Stimulated activated CD8-positive, alpha-beta memory T cell treated with anti-CD3 and anti-CD28 coated beads, Interleukin-2, amount 100 ng/mL, for 48 hours (primary cell): ENCODE measurements at regions not wholly inside any gene's neighbourhood (a gene's known extent, or its start where the extent isn't known, plus 50 kb on each side); places are given as distances from the start of the nearest gene placed in this dataset.

Experiments
- DNase-seq, 2 donors: peaks; one replicate each; pipeline ENCODE4 v3.0.0-alpha.2; 2020; ENCODE audit warnings: low read depth in 2 of 2

DNA sequence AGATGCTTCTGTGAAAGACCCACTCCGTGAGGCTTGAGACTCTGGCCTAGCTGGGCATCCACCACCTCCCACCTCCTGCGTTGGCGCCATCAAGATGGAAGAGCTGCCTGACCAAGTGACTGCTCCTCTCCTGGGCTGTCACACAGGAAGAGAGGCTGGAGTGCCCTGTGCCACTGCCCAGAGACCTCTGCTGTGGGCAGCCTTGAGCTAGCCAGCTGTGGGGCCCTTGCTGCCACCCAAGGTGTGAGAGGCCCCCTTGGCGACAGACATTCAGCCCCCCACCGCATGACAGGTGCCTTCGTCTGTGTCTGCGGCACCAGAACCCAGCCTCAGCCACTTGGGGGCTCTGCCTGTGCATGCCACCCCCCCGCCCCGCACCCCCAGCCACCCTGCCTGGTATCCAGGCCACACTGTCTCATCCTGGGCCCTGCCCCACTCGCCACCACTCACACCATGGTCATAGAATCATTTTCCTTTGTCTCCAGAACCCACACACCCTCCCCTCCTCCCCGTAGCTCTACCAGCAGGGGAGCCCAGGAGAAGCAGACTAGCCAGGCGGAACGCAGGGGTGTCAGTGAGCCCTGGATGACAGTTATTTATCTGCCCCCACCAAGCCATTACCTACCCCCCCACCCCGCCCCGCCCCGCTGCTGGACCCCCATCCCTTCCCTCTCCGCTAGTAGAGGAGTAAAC is 120.9 kb upstream of the LHX1 start:
- DNase-seq, result no peak

DNA sequence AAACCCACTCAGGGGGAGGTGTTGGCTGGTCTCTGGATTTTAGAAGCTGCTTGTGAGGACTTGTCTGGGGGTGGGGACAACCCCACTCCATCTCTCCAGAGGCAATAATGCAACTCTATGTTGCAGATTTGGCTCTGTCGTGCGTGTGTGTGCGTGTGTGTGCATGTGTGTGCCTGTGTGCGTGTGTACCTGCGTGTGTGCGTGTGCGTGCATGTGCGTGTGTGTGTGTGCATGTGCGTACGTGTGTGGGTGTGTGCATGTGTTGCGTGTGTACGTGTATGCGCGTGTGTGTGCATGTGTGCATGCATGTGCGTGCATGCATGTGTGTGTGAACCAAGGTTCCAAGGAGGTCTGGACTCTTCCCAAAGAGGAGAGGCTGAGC is 120.4 kb upstream of the LHX1 start:
- no peak for DNase-seq

DNA sequence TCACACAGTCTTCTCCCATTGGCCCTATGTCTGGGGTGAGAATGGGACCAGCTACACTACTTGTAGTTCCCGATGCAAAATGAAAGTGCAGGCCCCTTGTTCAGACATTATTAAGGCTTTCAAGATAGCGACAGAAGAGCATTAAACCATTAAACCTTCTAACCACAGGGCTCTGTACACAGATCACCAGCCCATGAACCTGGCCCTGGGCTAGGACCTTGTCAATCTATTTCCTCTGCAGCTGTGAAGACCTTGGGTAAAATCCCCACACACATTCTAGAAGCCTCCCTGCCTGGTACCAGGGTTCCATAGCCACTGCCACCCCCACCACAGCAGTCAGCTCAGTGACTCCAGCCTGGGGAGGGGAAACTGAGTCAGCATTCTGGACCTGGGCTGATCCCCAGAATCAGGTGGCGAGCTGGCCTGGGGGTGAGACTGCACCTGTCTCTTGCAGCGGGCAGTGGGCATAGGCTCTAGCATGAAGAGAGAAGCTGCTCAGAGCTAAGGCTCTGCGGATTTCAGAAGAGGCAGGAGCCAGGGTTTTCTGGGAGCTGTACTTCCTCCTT is 119.7 kb upstream of the LHX1 start:
- no peak for DNase-seq

DNA sequence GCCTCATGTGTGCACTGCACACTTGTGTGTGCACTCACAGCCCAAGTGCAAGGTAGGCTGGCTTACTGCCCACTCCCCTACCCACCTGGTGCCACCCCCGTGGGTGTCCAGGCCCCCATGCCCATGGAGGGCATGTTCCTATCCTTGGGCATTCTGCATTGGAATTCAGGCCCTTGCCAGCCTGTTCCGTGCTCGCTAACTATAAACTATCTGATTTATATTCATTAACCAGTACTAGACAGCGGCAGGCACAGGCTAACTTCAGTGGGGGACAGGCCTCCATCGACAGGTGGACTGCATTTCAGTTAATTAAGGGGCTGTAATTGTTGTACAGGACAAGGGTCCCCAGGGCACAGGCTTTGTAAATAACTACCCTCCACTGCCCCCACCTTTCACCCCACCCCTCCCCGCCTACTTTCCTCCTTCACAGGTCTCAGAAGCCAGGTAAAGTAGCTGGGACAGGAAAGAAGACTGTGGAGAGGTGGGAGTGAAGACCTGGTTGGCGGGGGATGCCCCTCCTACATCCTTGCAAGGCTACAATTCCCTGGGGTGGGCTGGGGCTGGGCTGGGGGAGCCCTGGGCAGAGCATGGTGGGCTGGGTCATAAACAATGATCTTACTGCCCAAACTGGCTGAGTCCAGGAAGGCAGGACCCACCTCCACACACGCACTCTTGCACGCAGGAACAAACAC is 119.0 kb upstream of the LHX1 start:
- DNase-seq, result no peak

DNA sequence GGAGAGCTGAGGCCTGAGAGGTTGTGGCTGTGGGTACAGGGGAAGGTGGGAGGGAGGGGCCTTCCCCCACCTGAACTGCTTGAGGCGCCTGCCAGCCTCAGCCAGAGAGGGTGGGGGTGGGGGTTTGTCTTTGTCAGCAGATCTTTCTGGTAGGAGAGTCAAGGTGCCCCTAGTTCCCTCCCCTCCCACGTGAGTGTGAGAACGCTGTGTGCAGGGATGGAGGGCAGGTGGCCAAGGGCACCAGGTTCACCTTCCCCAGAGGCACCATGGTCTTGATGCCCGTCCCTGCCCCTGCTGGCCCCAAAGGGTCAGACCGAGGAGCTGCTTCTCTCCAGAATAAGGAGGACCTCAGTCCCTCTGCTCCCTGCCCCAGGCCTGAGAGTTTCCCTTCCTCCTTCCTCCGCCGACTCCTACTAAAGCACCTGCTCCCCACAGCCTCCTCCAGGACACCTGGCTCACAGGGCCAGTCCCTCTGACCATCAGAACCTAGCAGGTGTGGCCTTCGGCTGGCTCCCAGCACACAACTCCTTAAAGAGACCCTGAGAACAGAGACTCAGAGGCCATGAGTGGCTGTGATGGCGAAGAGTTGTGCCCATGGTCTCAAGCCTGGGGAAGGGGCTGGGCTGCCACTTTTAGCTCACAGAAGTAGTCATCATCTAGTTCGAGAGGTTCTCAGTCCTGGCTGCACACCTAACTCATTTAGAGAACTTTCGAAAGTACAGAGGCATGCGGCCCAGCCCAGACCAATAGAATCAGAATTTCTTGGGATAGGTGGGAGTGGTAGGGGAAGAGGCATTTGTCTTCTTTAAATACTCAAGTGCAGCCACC is 113.2 kb upstream of the LHX1 start:
- DNase-seq, result no peak

DNA sequence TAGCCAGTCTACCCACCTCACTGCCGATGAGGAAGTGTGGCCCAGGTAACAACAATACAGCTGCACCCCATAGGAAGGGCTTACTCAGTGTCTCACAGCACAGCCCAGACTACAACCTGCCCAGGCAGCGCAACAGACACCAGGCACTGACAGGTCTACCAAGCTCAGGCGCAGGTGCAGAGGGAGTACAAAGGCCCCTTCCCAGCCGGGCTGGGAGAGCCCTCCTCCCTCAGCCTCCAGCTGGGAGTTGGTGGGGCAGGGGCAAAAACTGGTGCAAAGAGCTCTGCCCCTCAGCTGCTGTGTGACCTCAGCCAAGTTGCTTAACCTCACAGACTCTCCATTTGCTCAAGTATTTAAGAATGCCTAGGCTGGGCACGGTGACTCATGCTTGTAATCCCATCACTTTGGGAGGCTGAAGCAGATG is 112.6 kb upstream of the LHX1 start:
- DNase-seq, result no peak

DNA sequence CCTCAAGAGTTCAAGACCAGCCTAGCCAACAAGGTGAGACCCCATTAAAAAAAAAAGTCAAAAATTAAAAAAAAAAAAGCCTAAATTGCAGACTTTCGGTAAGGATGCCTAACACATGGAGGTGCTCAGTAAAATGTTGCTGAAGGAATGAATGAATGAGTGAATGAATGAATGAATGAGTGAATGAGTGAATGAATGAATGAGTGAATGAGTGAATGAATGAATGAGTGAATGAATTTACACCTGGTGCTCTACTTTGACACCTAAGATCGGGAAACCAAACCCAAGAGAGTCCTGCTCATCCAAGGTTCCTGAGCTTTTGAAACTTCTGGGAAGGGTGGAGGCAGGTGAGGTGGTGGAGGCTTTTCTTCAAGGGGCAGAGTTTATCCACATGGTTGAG is 112.2 kb upstream of the LHX1 start:
- no peak for DNase-seq

DNA sequence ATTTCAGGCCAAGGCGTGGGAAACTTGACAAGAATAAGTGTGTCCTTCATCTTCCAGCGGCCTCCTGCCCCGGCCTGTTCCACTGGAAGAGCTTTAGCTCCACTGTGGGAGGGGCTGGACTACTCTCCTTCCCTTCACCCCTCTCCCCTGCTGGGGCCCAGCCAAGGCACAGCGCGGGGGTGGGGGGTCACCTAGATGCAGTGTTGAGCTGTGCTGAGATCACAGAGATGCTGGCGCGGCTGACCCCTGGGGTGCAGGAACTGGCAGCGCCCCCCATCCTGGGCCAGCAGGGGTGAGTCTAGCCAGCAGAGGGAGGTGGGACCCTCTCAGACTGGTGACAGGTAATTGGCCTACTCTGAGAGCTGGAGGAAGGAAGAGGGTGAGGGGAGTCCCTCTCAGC is 111.8 kb upstream of the LHX1 start:
- no peak for DNase-seq

DNA sequence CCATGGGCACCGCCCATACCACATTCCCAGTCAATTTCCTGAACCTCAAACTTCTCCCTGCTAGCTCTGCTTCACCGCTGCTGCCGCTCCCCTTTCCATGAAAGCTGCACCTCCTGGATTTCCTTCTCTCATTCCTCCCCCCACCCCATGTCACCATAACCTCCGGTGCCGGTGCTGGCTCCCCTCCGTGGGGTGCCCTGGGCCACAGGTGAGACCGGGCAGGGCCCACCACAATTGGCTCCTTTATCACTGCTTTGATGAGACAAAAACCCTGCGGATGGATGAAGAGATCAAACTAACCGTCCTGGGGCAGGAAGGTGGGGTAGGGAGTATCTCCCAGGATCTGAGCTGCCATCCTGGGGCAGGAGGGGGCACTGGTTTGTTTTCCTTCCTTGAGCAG is 111.3 kb upstream of the LHX1 start:
- DNase-seq, result no peak

DNA sequence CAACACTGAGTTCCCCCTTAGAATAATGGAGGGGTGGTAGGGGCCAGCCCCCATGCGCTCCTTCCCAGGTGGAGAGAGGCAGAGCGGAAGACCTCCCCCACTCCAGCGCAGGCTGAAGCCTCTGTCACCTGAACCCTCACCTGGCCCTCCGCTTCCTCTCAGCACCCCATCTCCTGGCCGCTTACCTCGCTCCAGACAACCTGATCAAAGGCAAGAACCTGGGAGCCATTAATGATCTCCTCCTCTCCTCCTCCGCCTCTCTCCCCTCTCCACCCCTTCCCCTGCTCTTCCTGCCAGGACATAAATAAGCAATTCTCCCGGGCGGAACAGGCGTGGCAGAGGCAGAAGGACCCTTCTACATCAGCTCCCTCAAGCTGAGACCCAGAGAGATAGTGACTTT is 110.2 kb upstream of the LHX1 start:
- DNase-seq, result no peak

DNA sequence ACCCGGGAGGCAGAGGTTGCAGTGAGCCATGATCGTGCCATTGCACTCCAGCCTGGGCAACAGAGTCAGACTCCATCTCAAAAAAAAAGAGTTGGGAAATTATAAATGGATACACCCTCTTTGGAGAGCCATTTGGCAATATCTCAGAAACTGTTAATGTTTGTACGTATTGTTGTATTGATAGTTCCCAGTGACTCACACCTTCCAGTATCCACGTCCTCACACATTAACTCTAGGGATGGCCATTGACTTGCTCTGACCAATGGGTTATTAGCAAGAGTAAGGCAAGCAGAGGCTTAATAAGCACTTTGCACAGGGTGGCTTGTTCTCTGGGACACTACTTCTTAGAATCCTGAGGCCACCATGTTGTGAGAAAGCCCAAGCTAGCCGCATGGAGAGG is 107.6 kb upstream of the LHX1 start:
- DNase-seq, result no peak

DNA sequence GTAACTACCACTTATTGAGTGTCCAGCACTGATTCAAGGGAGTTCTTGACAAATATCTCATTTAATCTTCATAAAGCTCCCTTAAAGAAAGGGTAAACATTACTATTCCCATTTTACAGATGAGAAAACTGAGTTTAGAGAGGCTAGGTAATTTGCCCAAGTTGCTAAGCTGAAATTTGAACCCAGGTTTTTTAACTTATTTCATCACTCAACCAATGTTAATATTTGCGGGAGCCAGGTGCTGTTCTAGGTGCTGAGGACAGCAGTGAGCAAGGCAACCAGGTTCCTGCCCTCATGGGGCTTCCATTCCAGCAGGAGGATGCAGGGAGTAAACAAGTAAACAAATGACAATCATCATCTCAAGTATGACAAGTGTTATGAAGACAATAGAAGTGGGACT is 104.0 kb upstream of the LHX1 start:
- no peak for DNase-seq

DNA sequence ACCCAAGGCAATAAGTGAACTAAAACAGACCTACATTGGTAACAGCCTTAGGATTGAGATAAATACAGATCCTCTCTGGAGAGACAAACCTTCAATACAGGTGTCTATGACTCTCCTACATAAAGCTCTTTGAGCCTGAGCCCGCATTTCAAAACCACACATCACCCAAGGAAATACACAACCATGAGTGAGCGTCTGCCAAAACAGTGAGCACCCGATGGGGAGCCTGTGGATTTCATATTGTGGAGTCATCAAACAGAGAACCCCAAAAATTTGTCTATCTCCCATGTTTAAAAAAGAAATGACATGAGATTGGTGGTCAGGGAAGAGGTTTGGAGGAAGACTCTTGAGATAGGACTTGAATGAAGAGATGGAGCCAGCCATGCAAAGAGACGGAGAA is 102.2 kb upstream of the LHX1 start:
- no peak for DNase-seq

DNA sequence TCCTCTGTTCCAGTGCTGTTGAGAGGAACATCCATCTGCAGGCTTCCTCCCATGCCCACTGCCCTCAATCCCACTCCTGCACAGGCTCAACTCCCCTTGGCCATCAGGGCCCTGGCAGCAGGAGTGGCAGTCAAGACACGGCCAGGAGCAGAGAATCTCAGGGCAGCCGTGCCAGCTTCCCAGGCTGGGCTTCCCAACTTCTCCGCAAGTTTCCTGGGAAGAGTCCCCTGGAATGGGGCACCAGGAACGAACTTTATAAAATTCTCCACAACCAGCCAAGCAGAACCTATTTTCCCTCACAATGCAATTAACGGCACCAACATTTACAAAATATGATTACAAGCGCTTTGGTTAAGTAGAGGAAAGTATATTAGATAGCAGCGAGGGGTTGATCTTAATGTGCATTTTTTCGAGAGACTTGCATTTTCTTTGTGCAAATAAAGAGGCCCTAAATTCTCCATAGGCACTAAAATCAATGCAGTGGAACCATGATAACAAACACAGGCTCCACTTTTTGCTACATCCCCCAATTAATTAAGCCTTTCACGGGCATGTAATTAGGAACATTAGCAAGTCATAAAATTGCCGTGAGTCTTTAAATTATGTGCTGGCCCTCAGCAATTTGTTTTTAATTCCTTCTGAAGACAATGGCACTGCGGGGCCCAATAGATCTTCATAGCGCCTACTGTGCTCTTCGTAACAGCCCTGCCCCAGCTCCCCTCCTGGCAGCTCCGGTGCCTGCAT is 99.9 kb upstream of the LHX1 start:
- no peak for DNase-seq

DNA sequence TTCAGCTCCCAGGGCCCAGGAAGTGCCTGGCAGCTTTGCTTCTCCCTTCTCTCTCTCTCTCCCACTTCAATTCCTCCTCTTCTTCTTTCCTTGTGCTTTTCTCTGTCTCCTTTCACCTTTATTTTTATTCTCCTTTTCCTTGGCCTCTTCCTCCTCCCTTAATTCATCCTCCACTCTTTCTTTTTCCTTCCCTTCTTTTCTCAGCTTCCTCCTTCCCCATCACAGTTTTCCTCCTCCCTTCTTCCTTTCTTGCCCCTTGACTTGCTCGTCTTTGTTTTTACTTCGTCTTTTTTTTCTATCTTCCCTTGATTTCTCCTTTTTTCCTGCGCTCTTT is 99.4 kb upstream of the LHX1 start:
- no peak for DNase-seq

DNA sequence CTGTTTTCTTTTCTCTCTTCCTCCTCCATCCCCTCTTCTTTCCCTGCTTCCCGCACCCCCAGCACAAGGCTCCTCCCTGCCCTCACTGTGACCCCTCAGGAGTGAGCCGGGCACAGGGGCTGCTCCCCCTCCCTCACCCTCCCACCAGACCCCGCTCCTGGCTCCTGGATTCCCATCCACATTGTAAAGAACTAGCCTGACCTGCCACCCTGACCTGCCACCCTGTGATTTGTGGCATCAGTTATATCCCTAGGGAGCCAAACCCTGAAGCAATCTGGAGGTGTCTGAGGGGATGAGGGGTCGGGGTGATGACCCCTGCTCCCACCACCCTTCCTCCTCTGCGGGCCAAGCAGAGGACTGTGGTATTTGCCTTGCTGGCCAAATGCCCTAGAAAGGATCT is 98.0 kb upstream of the LHX1 start:
- no peak for DNase-seq

DNA sequence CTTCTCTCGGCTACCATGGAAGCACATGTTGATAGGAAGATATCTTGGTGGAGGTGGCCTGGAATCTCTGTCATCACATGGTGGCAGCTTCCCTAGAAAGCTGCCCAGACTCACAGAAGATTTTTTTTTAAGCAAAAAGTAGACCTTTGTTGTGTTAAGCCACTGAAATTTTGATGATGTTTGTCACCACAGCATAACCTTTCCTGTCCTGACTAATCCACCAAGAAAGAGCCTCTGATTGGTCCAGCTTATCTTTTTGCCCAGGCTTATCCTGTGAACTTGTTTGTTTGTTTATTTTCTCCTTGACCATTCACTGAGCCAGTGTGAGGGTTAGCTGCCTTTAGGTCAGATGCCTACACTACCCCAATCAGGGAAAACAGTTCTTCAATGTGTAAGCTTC is 96.5 kb upstream of the LHX1 start:
- DNase-seq, result no peak

DNA sequence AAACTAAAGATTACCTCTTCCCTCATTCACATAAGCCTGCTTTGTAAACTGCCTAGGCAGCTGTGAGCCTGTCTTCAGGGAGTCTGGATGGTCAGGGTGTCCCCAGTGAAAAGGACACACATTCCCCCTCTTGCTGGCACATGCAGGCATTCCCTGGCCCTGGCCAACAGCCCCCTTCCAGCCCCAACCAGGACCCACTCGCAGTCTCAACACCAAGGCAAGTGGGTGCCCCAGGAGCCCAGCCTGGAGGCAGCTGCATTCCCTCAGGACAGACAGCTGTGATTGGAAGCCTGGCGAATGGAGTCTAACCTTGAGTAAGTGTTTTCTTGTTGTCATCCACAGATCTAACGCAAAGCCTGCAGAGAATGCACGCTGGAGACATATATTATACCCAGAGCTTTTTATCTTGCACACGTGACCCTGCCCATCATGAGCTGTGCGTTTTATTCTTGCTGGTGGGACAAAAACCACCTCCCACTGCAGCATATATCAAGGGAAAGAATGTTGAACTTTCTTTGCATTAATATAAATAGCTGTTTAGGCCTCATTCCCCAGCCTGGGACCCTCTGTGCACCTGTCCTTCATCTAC is 95.0 kb upstream of the LHX1 start:
- DNase-seq, result no peak

DNA sequence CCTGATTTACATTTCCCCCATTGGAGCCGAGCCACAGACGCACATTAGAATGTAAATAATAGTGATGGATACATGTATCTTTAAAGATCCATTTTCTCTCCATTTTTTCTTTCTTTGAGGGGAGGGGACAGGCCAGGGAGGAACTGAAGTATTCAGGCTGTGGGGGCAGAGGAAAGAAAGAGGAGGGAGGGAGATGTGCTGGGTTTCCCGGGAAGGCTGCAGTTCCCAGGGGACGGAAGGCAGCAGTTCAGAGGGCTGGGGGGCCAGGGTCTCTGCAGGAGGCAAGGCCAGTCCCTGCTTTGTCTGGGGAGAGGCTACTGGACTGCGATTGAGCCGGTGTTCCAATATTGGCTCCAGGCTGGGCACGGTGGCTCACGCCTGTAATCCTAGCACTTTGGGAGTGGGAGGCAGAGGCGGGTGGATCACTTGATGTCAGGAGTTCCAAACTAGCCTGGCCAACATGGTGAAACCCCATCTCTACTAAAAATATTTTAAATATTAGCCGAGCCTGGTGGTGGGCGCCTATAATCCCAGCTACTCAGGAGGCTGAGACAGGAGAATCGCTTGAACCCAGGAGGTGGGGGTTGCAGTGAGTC is 94.2 kb upstream of the LHX1 start:
- DNase-seq, result no peak

DNA sequence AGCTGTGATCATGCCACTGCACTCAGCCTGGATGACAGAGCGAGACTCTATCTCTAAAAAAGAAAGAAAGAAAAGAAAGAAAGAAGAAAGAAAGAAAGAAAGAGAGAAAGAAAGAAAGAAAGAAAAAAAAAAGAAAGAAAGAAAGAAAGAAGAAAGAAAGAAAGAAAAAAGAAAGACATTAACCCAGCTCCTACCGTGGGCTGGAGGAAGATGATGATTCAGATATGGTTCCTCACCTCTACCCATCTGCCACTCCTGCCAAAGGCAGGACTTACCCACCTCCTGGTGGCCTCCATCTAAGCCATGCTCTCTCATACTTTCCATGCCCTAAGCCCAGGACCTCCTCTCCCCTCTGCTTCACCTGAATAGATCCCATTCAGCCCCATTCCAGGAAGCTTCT is 93.3 kb upstream of the LHX1 start:
- DNase-seq, result no peak

DNA sequence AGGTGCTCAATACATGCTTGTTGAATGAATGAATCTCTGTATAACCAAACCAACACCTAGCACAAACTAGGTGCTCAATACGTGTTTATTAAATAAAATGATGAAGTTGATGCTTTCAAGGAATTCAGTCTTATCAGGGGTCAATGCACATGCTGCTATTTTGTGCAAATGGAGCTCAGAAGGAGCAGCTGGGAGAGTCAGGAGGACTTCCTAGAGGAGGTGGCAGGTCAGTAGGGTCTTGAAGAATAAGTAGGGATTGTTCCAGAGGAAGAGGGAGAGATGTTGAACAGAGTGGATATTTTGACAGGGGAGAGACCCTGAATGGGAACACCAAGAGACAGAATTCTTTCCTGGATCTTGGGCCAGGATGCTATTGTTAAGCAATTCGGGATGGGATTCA is 92.7 kb upstream of the LHX1 start:
- DNase-seq, result no peak
